DND-41 (cell line): ENCODE measurements at regions not wholly inside any gene's neighbourhood (a gene's known extent, or its start where the extent isn't known, plus 50 kb on each side); places are given as distances from the start of the nearest gene placed in this dataset.

ENCODE experiments used
- EZH2 ChIP-seq: IDR thresholded peaks from 3 replicates; pipeline ENCODE4 v1.6.1; 2012; ENCODE audit warnings: borderline replicate concordance, low read depth, mild to moderate bottlenecking, moderate library complexity, low read length, inconsistent platforms; ENCODE audit not compliant: severe bottlenecking
- TF ChIP-seq, protein P1 (sequence below): IDR thresholded peaks from 2 replicates; pipeline ENCODE4 v1.5.1; 2012; ENCODE audit warnings: borderline replicate concordance, low read length, moderate library complexity, mild to moderate bottlenecking; ENCODE audit not compliant: poor library complexity, severe bottlenecking; ENCODE audit errors: extremely low read depth

DNA sequence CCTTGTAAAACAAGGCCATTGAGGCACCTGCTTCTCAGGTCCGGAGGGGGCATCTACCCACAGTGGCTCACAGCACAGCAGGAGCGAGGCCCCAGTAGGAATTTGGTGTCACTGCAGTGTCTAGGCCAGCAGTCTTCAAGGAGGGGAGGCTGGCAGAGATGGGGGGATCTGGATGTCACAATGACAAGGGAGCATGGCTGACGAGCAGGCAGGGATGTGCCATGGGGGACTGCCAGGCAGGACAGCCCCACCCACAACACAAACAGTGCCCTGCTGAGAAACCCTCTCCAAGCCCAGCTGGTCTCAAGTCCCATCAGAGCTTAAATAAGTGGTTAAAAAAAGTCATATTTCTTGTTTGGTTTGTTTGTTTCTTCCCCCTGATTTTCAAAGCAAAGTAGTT, 121.0 kb upstream of the ZNF716 start:
- TF ChIP-seq, protein P1, sequence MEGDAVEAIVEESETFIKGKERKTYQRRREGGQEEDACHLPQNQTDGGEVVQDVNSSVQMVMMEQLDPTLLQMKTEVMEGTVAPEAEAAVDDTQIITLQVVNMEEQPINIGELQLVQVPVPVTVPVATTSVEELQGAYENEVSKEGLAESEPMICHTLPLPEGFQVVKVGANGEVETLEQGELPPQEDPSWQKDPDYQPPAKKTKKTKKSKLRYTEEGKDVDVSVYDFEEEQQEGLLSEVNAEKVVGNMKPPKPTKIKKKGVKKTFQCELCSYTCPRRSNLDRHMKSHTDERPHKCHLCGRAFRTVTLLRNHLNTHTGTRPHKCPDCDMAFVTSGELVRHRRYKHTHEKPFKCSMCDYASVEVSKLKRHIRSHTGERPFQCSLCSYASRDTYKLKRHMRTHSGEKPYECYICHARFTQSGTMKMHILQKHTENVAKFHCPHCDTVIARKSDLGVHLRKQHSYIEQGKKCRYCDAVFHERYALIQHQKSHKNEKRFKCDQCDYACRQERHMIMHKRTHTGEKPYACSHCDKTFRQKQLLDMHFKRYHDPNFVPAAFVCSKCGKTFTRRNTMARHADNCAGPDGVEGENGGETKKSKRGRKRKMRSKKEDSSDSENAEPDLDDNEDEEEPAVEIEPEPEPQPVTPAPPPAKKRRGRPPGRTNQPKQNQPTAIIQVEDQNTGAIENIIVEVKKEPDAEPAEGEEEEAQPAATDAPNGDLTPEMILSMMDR: no peak
- TF ChIP-seq EZH2: no peak
